WTC11 (cell line): ENCODE measurements at regions not wholly inside any gene's neighbourhood (a gene's known extent, or its start where the extent isn't known, plus 50 kb on each side); places are given as distances from the start of the nearest gene placed in this dataset.

Source experiments
- CREB1 ChIP-seq: sonication (generic); formaldehyde crosslinking; IDR thresholded peaks from 2 replicates; pipeline ENCODE4 v1.8.0; 2023; ENCODE audit warnings: mild to moderate bottlenecking, missing genetic modification reagents
- CTCF ChIP-seq: fragments of 200-600 bp; IDR thresholded peaks from 2 replicates; pipeline ENCODE4 v1.8.0; 2022; ENCODE audit warnings: antibody characterized with exemption
- ERG ChIP-seq: fragments of 250-450 bp; sonication (Bioruptor Pico); IDR thresholded peaks from 2 replicates; pipeline ENCODE4 v1.8.0; 2021; ENCODE audit warnings: mild to moderate bottlenecking
- FOXJ3 ChIP-seq: sonication (generic); formaldehyde crosslinking; IDR thresholded peaks from 2 replicates; pipeline ENCODE4 v1.9.0; 2021; ENCODE audit warnings: missing genetic modification reagents, mild to moderate bottlenecking, borderline replicate concordance
- FOXK1 ChIP-seq: sonication (generic); formaldehyde crosslinking; IDR thresholded peaks from 2 replicates; pipeline ENCODE4 v1.8.0; 2022; ENCODE audit warnings: mild to moderate bottlenecking, moderate library complexity, missing genetic modification reagents
- MAX ChIP-seq: sonication (generic); formaldehyde crosslinking; IDR thresholded peaks from 2 replicates; pipeline ENCODE4 v1.8.0; 2022; ENCODE audit warnings: mild to moderate bottlenecking, missing genetic modification reagents
- NFE2L1 ChIP-seq: sonication (generic); formaldehyde crosslinking; IDR thresholded peaks from 2 replicates; pipeline ENCODE4 v1.8.1; 2023; ENCODE audit warnings: missing genetic modification reagents
- NR2C2 ChIP-seq: sonication (generic); formaldehyde crosslinking; IDR thresholded peaks from 2 replicates; pipeline ENCODE4 v1.8.0; 2022; ENCODE audit warnings: mild to moderate bottlenecking, missing genetic modification reagents
- SP1 ChIP-seq: sonication (generic); formaldehyde crosslinking; conservative IDR thresholded peaks from 2 replicates; pipeline ENCODE4 v1.8.1; 2022; ENCODE audit warnings: missing genetic modification reagents
- USF1 ChIP-seq: sonication (generic); formaldehyde crosslinking; IDR thresholded peaks from 2 replicates; pipeline ENCODE4 v1.8.0; 2022; ENCODE audit warnings: mild to moderate bottlenecking, missing genetic modification reagents
- ZMAT4 ChIP-seq: fragments of 250-450 bp; sonication (Bioruptor Pico); IDR thresholded peaks from 2 replicates; pipeline ENCODE4 v1.9.0; 2021; ENCODE audit warnings: mild to moderate bottlenecking
- ZNF281 ChIP-seq: sonication (generic); formaldehyde crosslinking; IDR thresholded peaks from 2 replicates; pipeline ENCODE4 v1.8.0; 2023; ENCODE audit warnings: mild to moderate bottlenecking, missing genetic modification reagents
- ZNF425 ChIP-seq: fragments of 250-450 bp; sonication (Bioruptor Pico); conservative IDR thresholded peaks from 2 replicates; pipeline ENCODE4 v1.9.0; 2021; ENCODE audit warnings: mild to moderate bottlenecking
- ZNF671 ChIP-seq: fragments of 250-450 bp; sonication (Bioruptor Pico); IDR thresholded peaks from 2 replicates; pipeline ENCODE4 v1.8.0; 2021; ENCODE audit warnings: mild to moderate bottlenecking

- TF ChIP-seq FOXK1 (CRISPR knock-in tag) (no peak), CTCF (no peak), USF1 (no peak), CREB1 (no peak), ZNF671 (CRISPR knock-in tag) (no peak), SP1 (CRISPR knock-in tag) (no peak), NR2C2 (CRISPR knock-in tag) (no peak), FOXJ3 (no peak), ZNF281 (CRISPR knock-in tag) (no peak), NFE2L1 (CRISPR knock-in tag) (no peak), ZNF425 (CRISPR knock-in tag) (no peak), ERG (no peak), MAX (CRISPR knock-in tag) (no peak), ZMAT4 (CRISPR knock-in tag) (no peak)
Measured at GRCh38 chr5:136584474-136584873, 219.1 kb upstream of the TRPC7 start.
